IMR-90 (cell line): ENCODE measurements at regions not wholly inside any gene's neighbourhood (a gene's known extent, or its start where the extent isn't known, plus 50 kb on each side); places are given as distances from the start of the nearest gene placed in this dataset.

Experiments used
- ATAC-seq: fragments of 200-7000 bp; cut with Tn5 transposase; 2 replicates; pipeline ENCODE4 v1.9.1; 2020; ENCODE audit warnings: low read depth, mild to moderate bottlenecking, moderate library complexity
- BruUV-seq: library from RNA; stranded (reverse); fragments of 400-500 nt; replicated peaks from 2 replicates; lab custom pipeline; 2021; lab: Mats Ljungman, UMichigan
- CTCF ChIA-PET: fragments of 300-600 bp; formaldehyde crosslinking; extraction: SDS; loops from one replicate; lab custom pipeline; 2021; ENCODE audit warnings: antibody characterized with exemption; lab: Yijun Ruan, JAX
- POLR2A ChIA-PET: fragments of 300-600 bp; sonication (Branson Sonifier 250); formaldehyde crosslinking; loops from one replicate; lab custom pipeline; 2022; ENCODE audit warnings: antibody characterized with exemption; ENCODE audit not compliant: unreplicated experiment; lab: Charles Lee
- DNase-seq: peaks from one replicate; pipeline ENCODE4 v3.0.0; 2013
- H2AFZ ChIP-seq: replicated peaks from 2 replicates; pipeline ENCODE3; 2013; ENCODE audit warnings: low read length, mild to moderate bottlenecking; ENCODE audit not compliant: poor library complexity
- H2AK5ac ChIP-seq: 2 replicates; pipeline ENCODE4 v1.6.1; 2013; ENCODE audit warnings: low read depth, low read length, inconsistent platforms
- H2AK9ac ChIP-seq: replicated peaks from 2 replicates; pipeline ENCODE3; 2013; ENCODE audit warnings: mild to moderate bottlenecking, low read depth, low read length, moderate library complexity; ENCODE audit not compliant: poor library complexity
- H2BK120ac ChIP-seq: 2 replicates; pipeline ENCODE4 v1.6.1; 2013; ENCODE audit warnings: low read depth, low read length, inconsistent platforms
- H2BK15ac ChIP-seq: 3 replicates; pipeline ENCODE4 v1.6.1; 2013; ENCODE audit warnings: low read depth, low read length, inconsistent platforms
- H2BK20ac ChIP-seq: 2 replicates; pipeline ENCODE4 v1.6.1; 2013; ENCODE audit warnings: low read depth, mild to moderate bottlenecking, inconsistent platforms, low read length, moderate library complexity
- H2BK5ac ChIP-seq: 2 replicates; pipeline ENCODE4 v1.6.1; 2013; ENCODE audit warnings: mild to moderate bottlenecking, low read depth, low read length, inconsistent platforms; ENCODE audit not compliant: poor library complexity, severe bottlenecking
- H3K14ac ChIP-seq: replicated peaks from 2 replicates; pipeline ENCODE4 v1.6.1; 2013; ENCODE audit warnings: low read depth, low read length, inconsistent platforms
- H3K18ac ChIP-seq: 2 replicates; pipeline ENCODE4 v1.6.1; 2013; ENCODE audit warnings: low read depth, low read length, control low read depth
- H3K23ac ChIP-seq: 2 replicates; pipeline ENCODE4 v1.6.1; 2013; ENCODE audit warnings: low read depth, low read length, inconsistent platforms
- H3K27ac ChIP-seq: 2 replicates; pipeline ENCODE4 v1.5.1; 2013; ENCODE audit warnings: mild to moderate bottlenecking, control low read depth, low read length; ENCODE audit not compliant: insufficient read depth
- H3K27me3 ChIP-seq: 2 replicates; pipeline ENCODE4 v1.6.1; 2013; ENCODE audit warnings: low read length; ENCODE audit not compliant: control insufficient read depth, insufficient read depth
- H3K36me3 ChIP-seq: 2 replicates; pipeline ENCODE4 v1.6.1; 2013; ENCODE audit warnings: low read length, mixed read lengths; ENCODE audit not compliant: control insufficient read depth, insufficient read depth
- H3K4ac ChIP-seq: 2 replicates; pipeline ENCODE4 v1.6.1; 2013; ENCODE audit warnings: low read depth, low read length, inconsistent platforms
- H3K4me1 ChIP-seq: 2 replicates; pipeline ENCODE4 v1.6.1; 2013; ENCODE audit warnings: low read length, mixed read lengths; ENCODE audit not compliant: control insufficient read depth, insufficient read depth
- H3K4me2 ChIP-seq: 2 replicates; pipeline ENCODE4 v1.6.1; 2013; ENCODE audit warnings: low read depth, mild to moderate bottlenecking, control low read depth, low read length, moderate library complexity
- H3K4me3 ChIP-seq: 2 replicates; pipeline ENCODE4 v1.5.1; 2013; ENCODE audit warnings: low read depth, mild to moderate bottlenecking, control low read depth, low read length, moderate library complexity; ENCODE audit not compliant: insufficient read depth
- H3K56ac ChIP-seq: 2 replicates; pipeline ENCODE4 v1.6.1; 2013; ENCODE audit warnings: low read length, inconsistent platforms; ENCODE audit not compliant: insufficient read depth; ENCODE audit errors: extremely low read depth
- H3K79me1 ChIP-seq, 2 experiments: 2 replicates each; pipeline ENCODE4 v1.6.1; 2013; ENCODE audit warnings: low read length in 2 of 2, inconsistent platforms in 1 of 2, low read depth in 1 of 2
- H3K9ac ChIP-seq: 2 replicates; pipeline ENCODE4 v1.6.1; 2013; ENCODE audit warnings: low read depth, low read length, control low read depth
- H3K9me1 ChIP-seq: 2 replicates; pipeline ENCODE4 v1.6.1; 2013; ENCODE audit warnings: low read length, inconsistent platforms; ENCODE audit not compliant: insufficient read depth
- H3K9me3 ChIP-seq: 2 replicates; pipeline ENCODE4 v1.6.1; 2013; ENCODE audit warnings: low read length; ENCODE audit not compliant: control insufficient read depth, insufficient read depth
- H4K20me1 ChIP-seq: 2 replicates; pipeline ENCODE4 v1.6.1; 2013; ENCODE audit warnings: low read length, inconsistent platforms; ENCODE audit not compliant: insufficient read depth
- H4K5ac ChIP-seq: 2 replicates; pipeline ENCODE4 v1.6.1; 2013; ENCODE audit warnings: mild to moderate bottlenecking, low read depth, low read length, control low read depth
- H4K8ac ChIP-seq, 2 experiments: 2 replicates each; pipeline ENCODE4 v1.6.1; 2013; ENCODE audit warnings: low read depth in 2 of 2, low read length in 2 of 2, control low read depth in 1 of 2, inconsistent platforms in 1 of 2
- H4K91ac ChIP-seq: 2 replicates; pipeline ENCODE4 v1.6.1; 2013; ENCODE audit warnings: low read depth, low read length, inconsistent platforms; ENCODE audit not compliant: insufficient read depth
- BHLHE40 ChIP-seq: fragments of 150-350 bp; IDR thresholded peaks from 2 replicates; pipeline ENCODE4 v1.6.1; 2016; ENCODE audit warnings: mild to moderate bottlenecking, low read depth, low read length
- CEBPB ChIP-seq: IDR thresholded peaks from 2 replicates; pipeline ENCODE4 v1.6.1; 2012; ENCODE audit warnings: low read depth, low read length, improper control_type of control experiment
- CHD1 ChIP-seq: IDR thresholded peaks from 2 replicates; pipeline ENCODE4 v1.6.1; 2012; ENCODE audit warnings: low read depth, low read length, improper control_type of control experiment
- CTCF ChIP-seq: conservative IDR thresholded peaks from 2 replicates; pipeline ENCODE4 v1.5.1; 2012; ENCODE audit warnings: mild to moderate bottlenecking, low read depth, low read length, improper control_type of control experiment
- ELK1 ChIP-seq: fragments of 150-350 bp; IDR thresholded peaks from 2 replicates; pipeline ENCODE4 v1.6.1; 2016; ENCODE audit warnings: low read depth, mild to moderate bottlenecking, low read length, moderate library complexity, borderline replicate concordance
- FOS ChIP-seq: fragments of 150-350 bp; IDR thresholded peaks from 2 replicates; pipeline ENCODE4 v1.6.1; 2016; ENCODE audit warnings: low read depth, low read length
- MAFK ChIP-seq: IDR thresholded peaks from 2 replicates; pipeline ENCODE4 v1.6.1; 2012; ENCODE audit warnings: low read depth, low read length, improper control_type of control experiment
- MAZ ChIP-seq: IDR thresholded peaks from 2 replicates; pipeline ENCODE4 v1.6.1; 2012; ENCODE audit warnings: low read depth, mild to moderate bottlenecking, low read length, improper control_type of control experiment, moderate library complexity, borderline replicate concordance
- MXI1 ChIP-seq: IDR thresholded peaks from 2 replicates; pipeline ENCODE4 v1.6.1; 2012; ENCODE audit warnings: low read depth, mild to moderate bottlenecking, low read length, moderate library complexity, borderline replicate concordance
- NFE2L2 ChIP-seq: fragments of 150-350 bp; IDR thresholded peaks from 2 replicates; pipeline ENCODE4 v1.6.1; 2016; ENCODE audit warnings: low read depth, mild to moderate bottlenecking, low read length
- POLR2A ChIP-seq: IDR thresholded peaks from 2 replicates; pipeline ENCODE4 v1.6.1; 2012; ENCODE audit warnings: mild to moderate bottlenecking, low read depth, low read length
- RAD21 ChIP-seq: IDR thresholded peaks from 2 replicates; pipeline ENCODE4 v1.6.1; 2012; ENCODE audit warnings: low read length, improper control_type of control experiment
- RCOR1 ChIP-seq: IDR thresholded peaks from 2 replicates; pipeline ENCODE4 v1.6.1; 2012; ENCODE audit warnings: mild to moderate bottlenecking, low read length, improper control_type of control experiment; ENCODE audit not compliant: insufficient replicate concordance
- RFX5 ChIP-seq: IDR thresholded peaks from 2 replicates; pipeline ENCODE4 v1.8.0; 2012; ENCODE audit warnings: low read depth, mild to moderate bottlenecking, low read length, moderate library complexity
- SMC3 ChIP-seq: fragments of 150-350 bp; IDR thresholded peaks from 2 replicates; pipeline ENCODE4 v1.6.1; 2016; ENCODE audit warnings: low read depth, mild to moderate bottlenecking, antibody characterized with exemption, low read length, moderate library complexity
- USF2 ChIP-seq: fragments of 150-350 bp; IDR thresholded peaks from 2 replicates; pipeline ENCODE4 v1.6.1; 2017; ENCODE audit warnings: mild to moderate bottlenecking, antibody characterized with exemption, low read length, low read depth
- WGBS, 2 experiments: methylation state at CpG; one replicate each; pipeline versions ENCODE4 v1.1.5 to v1.1.7; 2013; ENCODE audit warnings: missing lambda C conversion rate in 2 of 2; ENCODE audit not compliant: insufficient read length in 1 of 2; ENCODE audit errors: extremely low coverage in 2 of 2; 5-methylcytosine and 5-hydroxymethylcytosine counted together
- dilution Hi-C: fragments of 300-500 bp; cut with HindIII; formaldehyde crosslinking; loops from one replicate; pipeline ENCODE4 v1.14.3; 2018; ENCODE audit warnings: low sequenced_read_pairs; ENCODE audit not compliant: unreplicated experiment
- in situ Hi-C: fragments of 300-500 bp; cut with MboI; formaldehyde crosslinking; loops from 3 replicates; pipeline ENCODE4 v1.14.3; 2019; ENCODE audit warnings: low sequenced_read_pairs, inconsistent platforms, mixed read lengths
- intact Hi-C: fragments of 100-400 bp; cut with micrococcal nuclease; formaldehyde crosslinking; loops from 2 replicates; pipeline ENCODE4 v1.10.0; 2022

GRCh38 chrX:51837921-51838320 lies 55.5 kb upstream of the MAGED1 start:
- H4K91ac ChIP-seq, result no peak overlapping the region
- H3K4me3 ChIP-seq, result no peak overlapping the region
- no peaks in the 10 kb centered on the region for H3K79me1 ChIP-seq
- H3K14ac ChIP-seq, result no peak overlapping the region
- no peak overlapping the region for H2AK9ac ChIP-seq
- H4K5ac ChIP-seq, result no peak overlapping the region
- H3K23ac ChIP-seq, result no peak overlapping the region
- dilution Hi-C loops, result no loop called here
- no peaks in the 10 kb centered on the region for H3K9me3 ChIP-seq
- H3K4me2 ChIP-seq, result no peak overlapping the region
- H2BK15ac ChIP-seq, result no peak overlapping the region
- H3K27ac ChIP-seq, result no peak overlapping the region
- no peak overlapping the region for H3K18ac ChIP-seq
- H3K9ac ChIP-seq, result no peak overlapping the region
- no peaks in the 10 kb centered on the region for H4K20me1 ChIP-seq
- no peak overlapping the region for H3K56ac ChIP-seq
- H3K9me1 ChIP-seq, result no peaks in the 10 kb centered on the region
- no peaks in the 10 kb centered on the region for H3K36me3 ChIP-seq
- no peaks in the 10 kb centered on the region for H3K27me3 ChIP-seq
- BruUV-seq, result no TSS peak
- no peak for ATAC-seq
- H2AK5ac ChIP-seq, result no peak overlapping the region
- TF ChIP-seq SMC3, result no peak
- no peak for TF ChIP-seq CEBPB
- TF ChIP-seq USF2, result no peak
- TF ChIP-seq ELK1, result no peak
- TF ChIP-seq CHD1, result no peak
- no peak for TF ChIP-seq RFX5
- no peak for TF ChIP-seq RAD21
- TF ChIP-seq MXI1, result no peak
- TF ChIP-seq MAZ, result no peak
- no peak for TF ChIP-seq RCOR1
- TF ChIP-seq BHLHE40, result no peak
- no peak for TF ChIP-seq FOS
- no peak for TF ChIP-seq MAFK
- TF ChIP-seq NFE2L2, result no peak
- no peak for TF ChIP-seq CTCF
- no peak for TF ChIP-seq POLR2A
- in situ Hi-C loops, result no loop called here
- H2AFZ ChIP-seq, result no peak overlapping the region
- H3K4me1 ChIP-seq, result no peaks in the 10 kb centered on the region
- ChIA-PET POLR2A (no interaction called here), CTCF (interaction anchor here (1.0 kb wide), 1 partner anchor 15 kb away, joined by 3 read pairs; no protein-coding TSS in a partner anchor)
- H2BK5ac ChIP-seq, result no peak overlapping the region
- DNase-seq, result peak; percentile 52
- H3K4ac ChIP-seq, result no peak overlapping the region
- H2BK120ac ChIP-seq, result no peak overlapping the region
- no CpG with 5 or more reads among the region's 3 CpGs for WGBS, 2 experiments
- intact Hi-C loops, result no loop called here
- H4K8ac ChIP-seq, result no peak overlapping the region
- no peak overlapping the region for H2BK20ac ChIP-seq
